ENCODE measurements at regions not wholly inside any gene's neighbourhood (a gene's known extent, or its start where the extent isn't known, plus 50 kb on each side); places are given as distances from the start of the nearest gene placed in this dataset.
"Not testable (repeated sequence)": the region's sequence is repeated elsewhere in the genome, so short reads cannot be mapped to it uniquely, and the experiment has no call there.

- not testable (repeated sequence) for TF ChIP-seq CTCF (IDR thresholded peaks at IDR 0.05; ENCODE audit: low read depth, low read length); EZH2phosphoT487 (IDR thresholded peaks at IDR 0.05; ENCODE audit: low read depth)
Measured at GRCh38 chr18:4753151-4753550, 298.0 kb upstream of the DLGAP1 start.
